Body of pancreas (tissue), 4 donors: ENCODE measurements at regions not wholly inside any gene's neighbourhood (a gene's known extent, or its start where the extent isn't known, plus 50 kb on each side); places are given as distances from the start of the nearest gene placed in this dataset.

Experiments used
- ATAC-seq: fragments of 150-250 bp; one replicate; pipeline ENCODE4 v1.9.1; 2016
- DNase-seq, 4 donors: peaks; one replicate each; pipeline ENCODE4 v3.0.0-alpha.2; 2019
- H3K27ac ChIP-seq, 4 donors: fragments of 200-600 bp; sonication (generic); 1 replicate in 3 of 4; 2 replicates in 1 of 4; pipeline versions ENCODE4 v1.5.1 to v1.6.1; 2016 to 2019; ENCODE audit warnings: mild to moderate bottlenecking in 1 of 4, mixed read lengths in 1 of 4, moderate library complexity in 1 of 4
- H3K27me3 ChIP-seq, 2 donors: fragments of 200-600 bp; sonication (generic); one replicate each; pipeline ENCODE4 v1.6.0; 2016; ENCODE audit warnings: mild to moderate bottlenecking in 1 of 2
- H3K36me3 ChIP-seq, 2 donors: fragments of 200-600 bp; sonication (generic); replicated peaks in 1 of 2; 2 replicates each; pipeline ENCODE4 v1.5.1; 2016; ENCODE audit warnings: low read depth in 2 of 2; ENCODE audit not compliant: insufficient read depth in 1 of 2
- H3K4me1 ChIP-seq: fragments of 200-600 bp; sonication (generic); one replicate; pipeline ENCODE4 v1.6.0; 2016
- H3K4me3 ChIP-seq, 2 donors: fragments of 200-600 bp; sonication (generic); 1 replicate in 1 of 2; 2 replicates in 1 of 2; pipeline ENCODE4 v1.5.1; 2016 to 2019
- H3K9me3 ChIP-seq, 3 donors: fragments of 200-600 bp; sonication (generic); 1 replicate in 2 of 3; 2 replicates in 1 of 3; pipeline ENCODE4 v1.5.1; 2016
- POLR2A ChIP-seq, 3 donors: fragments of 450-650 bp; IDR thresholded peaks; one replicate each; pipeline ENCODE4 v1.6.1; 2016; ENCODE audit warnings: antibody characterized with exemption in 3 of 3, mild to moderate bottlenecking in 2 of 3
- WGBS, 2 donors: methylation state at CpG; one replicate each; pipeline ENCODE4 v1.1.5; 2017; 5-methylcytosine and 5-hydroxymethylcytosine counted together
- intact Hi-C: fragments of 100-400 bp; cut with DNase I; formaldehyde crosslinking; loops from one replicate; pipeline ENCODE4 v1.15.1; 2023
- TF ChIP-seq, protein P1 (sequence below), 7 experiments: fragments of 450-650 bp in 4 of 7; fragments of 200-600 bp in 3 of 7; sonication (generic) in 3 of 7; IDR thresholded peaks; one replicate each; pipeline ENCODE4 v1.5.1; 2016 to 2019; ENCODE audit warnings: antibody characterized with exemption in 7 of 7

GRCh38 chr9:99307851-99308250 lies 85.8 kb downstream of the SEC61B start:
- no peak for DNase-seq
- H3K27me3 ChIP-seq: no peaks in the 10 kb centered on the region
- no peaks in the 10 kb centered on the region for H3K4me1 ChIP-seq
- WGBS, 2 donors: 43 to 52% methylated on average over 4 of the region's 4 CpGs
- H3K9me3 ChIP-seq: no peaks in the 10 kb centered on the region
- no peaks in the 10 kb centered on the region for H3K36me3 ChIP-seq
- TF ChIP-seq POLR2A (IDR thresholded peaks at IDR 0.05): no peak
- TF ChIP-seq, protein P1, sequence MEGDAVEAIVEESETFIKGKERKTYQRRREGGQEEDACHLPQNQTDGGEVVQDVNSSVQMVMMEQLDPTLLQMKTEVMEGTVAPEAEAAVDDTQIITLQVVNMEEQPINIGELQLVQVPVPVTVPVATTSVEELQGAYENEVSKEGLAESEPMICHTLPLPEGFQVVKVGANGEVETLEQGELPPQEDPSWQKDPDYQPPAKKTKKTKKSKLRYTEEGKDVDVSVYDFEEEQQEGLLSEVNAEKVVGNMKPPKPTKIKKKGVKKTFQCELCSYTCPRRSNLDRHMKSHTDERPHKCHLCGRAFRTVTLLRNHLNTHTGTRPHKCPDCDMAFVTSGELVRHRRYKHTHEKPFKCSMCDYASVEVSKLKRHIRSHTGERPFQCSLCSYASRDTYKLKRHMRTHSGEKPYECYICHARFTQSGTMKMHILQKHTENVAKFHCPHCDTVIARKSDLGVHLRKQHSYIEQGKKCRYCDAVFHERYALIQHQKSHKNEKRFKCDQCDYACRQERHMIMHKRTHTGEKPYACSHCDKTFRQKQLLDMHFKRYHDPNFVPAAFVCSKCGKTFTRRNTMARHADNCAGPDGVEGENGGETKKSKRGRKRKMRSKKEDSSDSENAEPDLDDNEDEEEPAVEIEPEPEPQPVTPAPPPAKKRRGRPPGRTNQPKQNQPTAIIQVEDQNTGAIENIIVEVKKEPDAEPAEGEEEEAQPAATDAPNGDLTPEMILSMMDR (IDR thresholded peaks at IDR 0.05): no peak
- no peak for ATAC-seq
- H3K4me3 ChIP-seq: no peak overlapping the region
- intact Hi-C loops: no loop called here
- H3K27ac ChIP-seq: no peak overlapping the region

DNA sequence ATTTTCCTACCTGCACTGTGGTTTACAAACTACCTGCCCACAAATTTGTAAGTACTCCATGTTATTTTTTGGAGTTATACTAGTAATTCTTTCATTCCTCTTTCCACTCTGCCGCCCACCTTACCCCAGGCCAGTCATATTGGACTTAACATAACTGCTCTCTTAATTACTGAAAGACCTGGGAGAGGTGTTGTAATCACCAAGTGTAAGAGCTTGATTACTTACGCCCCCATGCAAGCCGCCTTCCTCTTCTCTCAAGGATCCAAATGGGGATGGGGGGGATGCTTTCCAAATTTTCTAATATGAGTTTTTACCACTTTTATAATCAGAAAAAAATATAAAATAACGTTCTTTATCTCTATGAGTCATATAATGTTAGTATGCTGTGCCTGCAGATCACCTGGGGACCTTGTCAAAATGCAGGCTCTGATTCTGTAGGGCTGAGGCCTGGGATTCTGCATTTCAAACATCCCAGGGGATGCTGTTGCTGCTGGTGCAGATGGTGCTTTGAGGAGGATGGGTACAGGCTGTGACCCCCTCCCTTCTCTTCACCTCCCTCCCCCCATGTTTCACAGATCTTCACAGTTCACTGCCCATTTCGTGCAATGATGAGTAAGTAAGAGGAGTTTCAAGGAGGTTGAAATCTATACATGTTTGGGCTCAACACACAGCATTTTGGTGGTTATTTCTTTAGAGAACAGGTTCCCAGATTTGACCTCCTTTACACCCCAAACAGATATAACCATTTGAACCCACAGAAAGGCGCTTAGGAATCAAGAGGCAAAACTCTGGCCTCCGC lies 87.3 kb downstream of the SEC61B start:
- H3K27ac ChIP-seq: no peak overlapping the region
- intact Hi-C loops: no loop called here
- no peak for DNase-seq
- H3K9me3 ChIP-seq: no peaks in the 10 kb centered on the region
- 84 to 87% methylated on average over 7 of the region's 7 CpGs for WGBS, 2 donors
- H3K4me3 ChIP-seq: no peak overlapping the region
- no peaks in the 10 kb centered on the region for H3K36me3 ChIP-seq
- no peaks in the 10 kb centered on the region for H3K4me1 ChIP-seq
- TF ChIP-seq, protein P1 (IDR thresholded peaks at IDR 0.05): no peak
- TF ChIP-seq POLR2A (IDR thresholded peaks at IDR 0.05): no peak
- H3K27me3 ChIP-seq: no peaks in the 10 kb centered on the region
- no peak for ATAC-seq

- H3K4me1 ChIP-seq: no peaks in the 10 kb centered on the region
- H3K27ac ChIP-seq: no peak overlapping the region
- H3K27me3 ChIP-seq: no peaks in the 10 kb centered on the region
- intact Hi-C loops: no loop called here
- no peak overlapping the region for H3K4me3 ChIP-seq
- ATAC-seq (no peak), DNase-seq (no peak)
- WGBS, 2 donors: 65 to 72% methylated on average over 2 of the region's 2 CpGs
- TF ChIP-seq POLR2A (IDR thresholded peaks at IDR 0.05): no peak
- TF ChIP-seq, protein P1 (IDR thresholded peaks at IDR 0.05): no peak
- H3K36me3 ChIP-seq: no peaks in the 10 kb centered on the region
- H3K9me3 ChIP-seq: no peaks in the 10 kb centered on the region
These were observed 90.7 kb downstream of the SEC61B start for GRCh38 chr9:99312736-99313135.

GRCh38 chr9:99319048-99319447 lies 97.0 kb downstream of the SEC61B start:
- Histone ChIP-seq H3K4me1 (peaks cover 11% of the 10 kb centered on the region), H3K4me3 (no peak overlapping the region), H3K27ac (no peak overlapping the region), H3K27me3 (no peaks in the 10 kb centered on the region), H3K36me3 (no peaks in the 10 kb centered on the region), H3K9me3 (no peaks in the 10 kb centered on the region)
- ATAC-seq: no peak
- TF ChIP-seq, protein P1 (IDR thresholded peaks at IDR 0.05): no peak
- TF ChIP-seq POLR2A (IDR thresholded peaks at IDR 0.05): no peak
- WGBS, 2 donors: 100% methylated on average over 1 of the region's 1 CpG
- intact Hi-C loops: no loop called here
- DNase-seq: no peak

- DNase-seq: peak in 1 of 4 donors; percentile 16
- Histone ChIP-seq H3K27me3 (no peaks in the 10 kb centered on the region), H3K4me1 (peaks cover 11% of the 10 kb centered on the region), H3K27ac (no peak overlapping the region), H3K36me3 (no peaks in the 10 kb centered on the region), H3K9me3 (no peaks in the 10 kb centered on the region), H3K4me3 (no peak overlapping the region)
- WGBS, 2 donors: 4% methylated on average over 1 of the region's 1 CpG
- intact Hi-C loops: no loop called here
- no peak for TF ChIP-seq POLR2A (IDR thresholded peaks at IDR 0.05)
- TF ChIP-seq, protein P1 (IDR thresholded peaks at IDR 0.05): no peak
- peak; percentile 42 for ATAC-seq
These were observed 100.2 kb downstream of the SEC61B start for GRCh38 chr9:99322299-99322698.
